GM23248 (cell line): ENCODE measurements at regions not wholly inside any gene's neighbourhood (a gene's known extent, or its start where the extent isn't known, plus 50 kb on each side); places are given as distances from the start of the nearest gene placed in this dataset.

Source experiments
- DNase-seq: peaks from one replicate; pipeline ENCODE4 v3.0.0-alpha.2; 2015
- H2AFZ ChIP-seq: fragments of 200-600 bp; sonication (generic); 2 replicates; pipeline ENCODE4 v1.6.1; 2016; ENCODE audit warnings: antibody characterized with exemption
- H3F3A ChIP-seq: fragments of 200-600 bp; sonication (generic); 2 replicates; pipeline ENCODE4 v1.6.1; 2016; ENCODE audit warnings: mild to moderate bottlenecking, antibody characterized with exemption, mixed run types; ENCODE audit not compliant: insufficient read depth
- H3K27ac ChIP-seq: fragments of 200-600 bp; sonication (generic); 2 replicates; pipeline ENCODE4 v1.5.1; 2016; ENCODE audit warnings: mild to moderate bottlenecking
- H3K27me3 ChIP-seq: fragments of 200-600 bp; sonication (generic); replicated peaks from 2 replicates; pipeline ENCODE4 v1.6.1; 2016; ENCODE audit warnings: mild to moderate bottlenecking; ENCODE audit not compliant: insufficient read depth
- H3K36me3 ChIP-seq: fragments of 200-600 bp; sonication (generic); 2 replicates; pipeline ENCODE4 v1.6.1; 2016; ENCODE audit warnings: low read depth, mild to moderate bottlenecking
- H3K4me1 ChIP-seq: fragments of 200-600 bp; sonication (generic); 2 replicates; pipeline ENCODE4 v1.6.1; 2016; ENCODE audit warnings: mild to moderate bottlenecking; ENCODE audit not compliant: insufficient read depth
- H3K4me2 ChIP-seq: fragments of 200-600 bp; sonication (generic); one replicate; pipeline ENCODE4 v1.6.1; 2016; ENCODE audit warnings: mild to moderate bottlenecking; ENCODE audit not compliant: unreplicated experiment
- H3K4me3 ChIP-seq: fragments of 200-600 bp; sonication (generic); 2 replicates; pipeline ENCODE4 v1.5.1; 2016; ENCODE audit warnings: mild to moderate bottlenecking
- H3K79me2 ChIP-seq: fragments of 200-600 bp; sonication (generic); 2 replicates; pipeline ENCODE4 v1.6.1; 2016; ENCODE audit warnings: mild to moderate bottlenecking; ENCODE audit not compliant: insufficient read depth
- H3K9ac ChIP-seq: fragments of 200-600 bp; sonication (generic); 2 replicates; pipeline ENCODE4 v1.6.1; 2016; ENCODE audit warnings: mild to moderate bottlenecking
- H3K9me2 ChIP-seq: fragments of 200-600 bp; sonication (generic); 2 replicates; pipeline ENCODE4 v1.6.1; 2016; ENCODE audit warnings: mixed run types, mild to moderate bottlenecking, moderate library complexity; ENCODE audit not compliant: insufficient read depth
- H3K9me3 ChIP-seq: fragments of 200-600 bp; sonication (generic); one replicate; pipeline ENCODE4 v1.6.1; 2017; ENCODE audit warnings: low read depth
- H4K20me1 ChIP-seq: fragments of 200-600 bp; sonication (generic); 2 replicates; pipeline ENCODE4 v1.6.0; 2016; ENCODE audit not compliant: insufficient read depth
- EZH2 ChIP-seq: fragments of 200-600 bp; sonication (generic); IDR thresholded peaks from 2 replicates; pipeline ENCODE4 v1.6.1; 2018; ENCODE audit warnings: antibody characterized with exemption, mild to moderate bottlenecking; ENCODE audit not compliant: insufficient read depth, poor library complexity, severe bottlenecking
- EZH2phosphoT487 ChIP-seq: fragments of 200-600 bp; sonication (generic); IDR thresholded peaks from 2 replicates; pipeline ENCODE4 v1.6.1; 2018; ENCODE audit warnings: antibody characterized with exemption, moderate library complexity, mild to moderate bottlenecking, low read depth; ENCODE audit not compliant: insufficient read depth
- WGBS, 2 experiments: methylation state at CpG; one replicate each; pipeline ENCODE4 v1.1.6; 2015 to 2017; ENCODE audit warnings: low lambda C conversion rate in 2 of 2, low coverage in 1 of 2; ENCODE audit errors: missing lambda C conversion rate in 2 of 2; 5-methylcytosine and 5-hydroxymethylcytosine counted together
- in situ Hi-C: fragments of 300-500 bp; cut with MboI; formaldehyde crosslinking; loops from 2 replicates; pipeline ENCODE4 v1.15.0; 2020

DNA sequence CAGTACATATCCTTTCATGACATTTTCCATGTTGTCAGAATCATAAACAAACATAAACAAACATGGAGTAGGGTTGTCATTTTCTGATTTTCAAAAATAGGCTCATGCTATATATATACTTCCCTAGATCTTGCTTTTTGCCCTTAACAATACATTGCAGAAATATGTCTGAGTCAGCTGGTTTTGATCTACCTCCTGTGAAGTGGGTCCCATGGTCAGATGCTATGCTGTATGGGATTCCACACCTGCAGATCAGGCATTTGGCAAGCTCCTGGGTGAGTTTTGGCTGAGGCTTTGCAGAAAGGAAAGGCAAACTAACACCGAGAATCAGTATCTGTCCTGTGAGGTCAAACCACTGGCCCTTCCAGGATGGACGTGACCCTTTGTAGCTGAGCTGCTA lies 183.0 kb upstream of the ARID2 start:
- no peak overlapping the region for H2AFZ ChIP-seq
- 80 to 93% methylated on average over 2 of the region's 2 CpGs for WGBS, 2 experiments
- no peak overlapping the region for H3K27ac ChIP-seq
- no peak overlapping the region for H3K4me3 ChIP-seq
- no peak overlapping the region for H3K9ac ChIP-seq
- no peaks in the 10 kb centered on the region for H3F3A ChIP-seq
- TF ChIP-seq EZH2 (no peak), EZH2phosphoT487 (no peak)
- in situ Hi-C loops = no loop called here
- 0 out of 2 replicates have a peak, but pooled peaks cover 3% of the 10 kb centered on the region for H3K4me1 ChIP-seq
- no peaks in the 10 kb centered on the region for H3K9me3 ChIP-seq
- H3K4me2 ChIP-seq = no peak overlapping the region
- no peaks in the 10 kb centered on the region for H3K36me3 ChIP-seq
- no peaks in the 10 kb centered on the region for H4K20me1 ChIP-seq
- no peaks in the 10 kb centered on the region for H3K79me2 ChIP-seq
- H3K9me2 ChIP-seq = no peaks in the 10 kb centered on the region
- no peaks in the 10 kb centered on the region for H3K27me3 ChIP-seq
- no peak for DNase-seq

DNA sequence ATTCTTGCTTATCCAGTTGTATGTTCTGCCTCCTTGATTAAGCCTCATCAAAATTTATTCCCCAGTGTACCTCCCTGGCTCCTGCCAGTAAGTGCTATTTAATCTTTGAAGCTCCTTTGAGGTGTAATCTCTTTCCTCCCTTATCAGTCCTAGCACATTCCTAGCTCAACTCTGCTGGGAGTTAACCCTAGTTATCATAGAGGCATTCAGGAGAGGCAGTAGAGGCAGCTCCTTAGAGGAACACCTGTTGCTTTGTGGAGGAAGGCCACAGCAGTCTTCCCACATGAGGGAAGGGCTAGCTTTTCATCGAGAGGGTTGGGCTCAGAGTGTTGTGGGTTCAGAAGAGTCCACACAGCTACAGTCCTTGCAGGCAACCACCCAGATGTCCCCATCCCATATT lies 182.4 kb upstream of the ARID2 start:
- Histone ChIP-seq H3K9ac (no peak overlapping the region), H3K9me3 (no peaks in the 10 kb centered on the region), H3K36me3 (no peaks in the 10 kb centered on the region), H3K27me3 (no peaks in the 10 kb centered on the region), H3F3A (no peaks in the 10 kb centered on the region), H3K9me2 (no peaks in the 10 kb centered on the region), H2AFZ (no peak overlapping the region), H3K4me1 (0 out of 2 replicates have a peak, but pooled peaks cover 3% of the 10 kb centered on the region), H4K20me1 (no peaks in the 10 kb centered on the region), H3K79me2 (no peaks in the 10 kb centered on the region), H3K27ac (no peak overlapping the region), H3K4me3 (no peak overlapping the region), H3K4me2 (no peak overlapping the region)
- in situ Hi-C loops = no loop called here
- no peak for TF ChIP-seq EZH2phosphoT487
- TF ChIP-seq EZH2 = no peak
- WGBS, 2 experiments = 44 to 67% methylated on average over 1 of the region's 1 CpG
- DNase-seq = no peak

DNA sequence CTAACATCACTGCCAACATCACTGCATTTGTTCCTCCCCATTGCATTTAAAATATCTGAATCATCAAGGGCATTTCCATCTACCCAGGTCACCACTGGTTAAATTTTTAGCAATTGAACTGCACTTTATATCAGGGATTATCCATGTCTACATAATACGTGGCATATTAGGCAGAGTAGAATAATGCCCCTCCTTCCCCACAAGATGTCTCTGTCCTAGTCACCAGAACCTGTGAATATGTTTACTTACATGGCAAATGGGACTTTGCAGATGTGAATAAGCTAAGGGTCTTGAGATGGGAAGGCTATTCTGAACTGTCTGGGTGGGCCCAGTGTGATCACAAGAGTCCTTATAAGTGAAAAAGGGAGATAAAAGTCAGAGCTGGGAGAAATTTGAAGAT lies 181.7 kb upstream of the ARID2 start:
- H3K9ac ChIP-seq = no peak overlapping the region
- peak; percentile 6 for DNase-seq
- H3K79me2 ChIP-seq = no peaks in the 10 kb centered on the region
- no peaks in the 10 kb centered on the region for H3F3A ChIP-seq
- H3K4me2 ChIP-seq = no peak overlapping the region
- H4K20me1 ChIP-seq = no peaks in the 10 kb centered on the region
- in situ Hi-C loops = no loop called here
- H3K27me3 ChIP-seq = no peaks in the 10 kb centered on the region
- H3K27ac ChIP-seq = no peak overlapping the region
- H3K9me2 ChIP-seq = no peaks in the 10 kb centered on the region
- WGBS, 2 experiments = 11 to 19% methylated on average over 1 of the region's 1 CpG
- H3K4me1 ChIP-seq = 0 out of 2 replicates have a peak, but pooled peaks cover 3% of the 10 kb centered on the region
- TF ChIP-seq EZH2phosphoT487 (no peak), EZH2 (no peak)
- H3K36me3 ChIP-seq = no peaks in the 10 kb centered on the region
- H3K4me3 ChIP-seq = no peak overlapping the region
- no peaks in the 10 kb centered on the region for H3K9me3 ChIP-seq
- H2AFZ ChIP-seq = no peak overlapping the region

DNA sequence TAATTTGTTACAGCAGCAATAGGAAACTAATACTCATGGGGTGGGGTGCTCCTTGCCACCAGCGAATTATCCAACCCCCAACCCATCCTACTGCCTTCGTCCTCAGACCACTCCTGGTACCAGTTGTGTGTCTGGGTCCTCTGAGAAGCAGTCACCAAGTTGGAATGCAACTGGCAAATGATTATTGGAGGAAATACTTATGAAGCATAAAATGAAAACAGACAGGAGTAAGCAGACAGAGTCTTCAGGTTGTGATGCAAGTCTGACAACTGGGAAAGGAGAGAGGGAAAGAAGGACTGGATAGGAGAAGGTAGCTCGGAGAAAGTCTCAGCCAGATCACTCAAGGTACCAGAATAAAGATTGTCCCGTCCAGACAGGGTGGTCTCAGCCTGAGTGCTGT lies 181.1 kb upstream of the ARID2 start:
- no peaks in the 10 kb centered on the region for H4K20me1 ChIP-seq
- no peaks in the 10 kb centered on the region for H3K79me2 ChIP-seq
- H3K4me2 ChIP-seq = no peak overlapping the region
- in situ Hi-C loops = no loop called here
- DNase-seq = no peak
- WGBS, 2 experiments = 57 to 69% methylated on average over 4 of the region's 4 CpGs
- 0 out of 2 replicates have a peak, but pooled peaks cover 3% of the 10 kb centered on the region for H3K4me1 ChIP-seq
- H3K9me2 ChIP-seq = no peaks in the 10 kb centered on the region
- no peaks in the 10 kb centered on the region for H3F3A ChIP-seq
- H3K4me3 ChIP-seq = no peak overlapping the region
- no peak overlapping the region for H3K9ac ChIP-seq
- TF ChIP-seq EZH2phosphoT487 = no peak
- TF ChIP-seq EZH2 = no peak
- no peaks in the 10 kb centered on the region for H3K27me3 ChIP-seq
- H2AFZ ChIP-seq = no peak overlapping the region
- H3K27ac ChIP-seq = no peak overlapping the region
- H3K9me3 ChIP-seq = no peaks in the 10 kb centered on the region
- no peaks in the 10 kb centered on the region for H3K36me3 ChIP-seq

DNA sequence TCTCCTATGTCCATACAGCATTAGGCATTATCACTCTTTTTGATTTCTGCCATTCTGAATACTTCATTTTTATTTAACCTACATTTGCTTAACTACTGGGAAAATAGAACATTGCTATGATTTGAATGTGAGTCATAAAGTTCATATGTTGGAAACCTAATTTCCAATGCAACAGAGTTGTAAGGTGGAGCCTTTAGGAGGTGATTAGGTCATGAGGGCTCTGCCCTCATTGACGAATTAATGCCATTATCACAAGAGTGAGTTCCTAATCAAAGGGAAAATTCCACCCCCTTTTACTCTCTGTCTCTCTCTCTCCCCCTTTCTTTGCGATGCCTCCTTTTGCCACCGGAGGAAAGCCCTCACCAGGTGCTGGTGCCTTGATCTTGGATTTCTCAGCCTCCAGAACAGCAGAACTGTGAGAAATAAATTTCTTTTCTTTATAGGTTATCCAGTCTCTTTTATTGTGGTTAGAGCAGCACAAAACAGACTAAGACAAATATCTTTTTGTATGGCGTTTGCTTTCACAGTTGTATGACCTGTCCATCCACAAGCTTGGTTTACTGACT lies 180.1 kb upstream of the ARID2 start:
- no peak for TF ChIP-seq EZH2phosphoT487
- TF ChIP-seq EZH2 = no peak
- H3K27me3 ChIP-seq = no peaks in the 10 kb centered on the region
- in situ Hi-C loops = no loop called here
- no peak overlapping the region for H3K27ac ChIP-seq
- H3F3A ChIP-seq = no peaks in the 10 kb centered on the region
- H3K36me3 ChIP-seq = no peaks in the 10 kb centered on the region
- no peak overlapping the region for H2AFZ ChIP-seq
- no peak overlapping the region for H3K4me2 ChIP-seq
- WGBS, 2 experiments = 70 to 82% methylated on average over 4 of the region's 4 CpGs
- H3K9ac ChIP-seq = no peak overlapping the region
- no peaks in the 10 kb centered on the region for H4K20me1 ChIP-seq
- DNase-seq = no peak
- H3K4me1 ChIP-seq = no peaks in the 10 kb centered on the region
- no peaks in the 10 kb centered on the region for H3K9me3 ChIP-seq
- no peak overlapping the region for H3K4me3 ChIP-seq
- no peaks in the 10 kb centered on the region for H3K9me2 ChIP-seq
- H3K79me2 ChIP-seq = no peaks in the 10 kb centered on the region
